ENCODE measurements at regions not wholly inside any gene's neighbourhood (a gene's known extent, or its start where the extent isn't known, plus 50 kb on each side); places are given as distances from the start of the nearest gene placed in this dataset.
A peak's percentile ranks its signal among the peaks of the same experiment; 100 is the strongest.

- H3K9me3 ChIP-seq (ENCODE audit: low read depth), result no peaks in the 10 kb centered on the region
- H2AFZ ChIP-seq, result no peak overlapping the region
- no peaks in the 10 kb centered on the region for H3K4me1 ChIP-seq (ENCODE audit: insufficient read depth)
- H3K36me3 ChIP-seq (replicated peaks; ENCODE audit: insufficient read depth, low read depth), result no peaks in the 10 kb centered on the region
- H3K79me2 ChIP-seq, result no peaks in the 10 kb centered on the region
- no peak for DNase-seq (ENCODE audit: low spot score)
- H4K20me1 ChIP-seq (ENCODE audit: insufficient read depth, poor library complexity, severe bottlenecking), result no peaks in the 10 kb centered on the region
- no peak overlapping the region for H3K4me2 ChIP-seq
- H3K4me3 ChIP-seq, result no peak overlapping the region
- no peaks in the 10 kb centered on the region for H3K27me3 ChIP-seq
- WGBS (ENCODE audit: low lambda C conversion rate, missing lambda C conversion rate), result 82% methylated on average over 3 of the region's 3 CpGs
- H3K27ac ChIP-seq, result no peak overlapping the region
- no peaks in the 10 kb centered on the region for H3K9me2 ChIP-seq (replicated peaks; ENCODE audit: insufficient read depth)
- no peak for TF ChIP-seq EZH2 (IDR thresholded peaks at IDR 0.05; ENCODE audit: borderline replicate concordance)
- TF ChIP-seq EZH2phosphoT487 (IDR thresholded peaks at IDR 0.05; ENCODE audit: low read depth, severe bottlenecking, unreplicated experiment), result no peak
Observed at GRCh38 chr5:17944046-17944445, 309.8 kb downstream of the TAF11L14 start.

DNA sequence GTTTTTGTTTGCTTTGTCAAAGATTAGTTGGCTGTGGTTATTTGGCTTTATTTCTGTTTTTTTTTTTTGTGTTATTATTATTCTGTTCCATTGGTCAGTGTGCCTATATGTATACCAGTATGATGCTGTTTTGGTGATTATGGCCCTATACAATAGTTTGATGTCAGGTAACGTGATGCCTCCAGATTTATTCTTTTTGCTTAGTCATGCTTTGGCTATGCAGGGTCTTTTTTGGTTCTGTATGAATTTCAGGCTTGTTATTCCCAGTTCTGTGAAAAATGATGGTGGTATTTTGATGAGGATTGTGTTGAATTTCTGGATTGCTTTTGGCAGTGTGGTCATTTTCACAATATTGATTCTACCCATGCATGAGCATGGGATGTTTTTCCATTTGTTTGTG, 312.8 kb downstream of the TAF11L14 start:
- H3K4me1 ChIP-seq (ENCODE audit: insufficient read depth), result no peaks in the 10 kb centered on the region
- no peak overlapping the region for H2AFZ ChIP-seq
- H3K27ac ChIP-seq, result no peak overlapping the region
- no peaks in the 10 kb centered on the region for H3K36me3 ChIP-seq (replicated peaks; ENCODE audit: insufficient read depth, low read depth)
- TF ChIP-seq EZH2 (IDR thresholded peaks at IDR 0.05; ENCODE audit: borderline replicate concordance) (no peak), EZH2phosphoT487 (IDR thresholded peaks at IDR 0.05; ENCODE audit: low read depth, severe bottlenecking, unreplicated experiment) (no peak), CTCF (IDR thresholded peaks at IDR 0.05; ENCODE audit: poor library complexity) (no peak)
- no peaks in the 10 kb centered on the region for H3K79me2 ChIP-seq
- WGBS (ENCODE audit: low lambda C conversion rate, missing lambda C conversion rate), result 71% methylated on average over 1 of the region's 1 CpG
- no peak overlapping the region for H3K4me3 ChIP-seq
- no peak overlapping the region for H3K4me2 ChIP-seq
- no peaks in the 10 kb centered on the region for H3K9me2 ChIP-seq (replicated peaks; ENCODE audit: insufficient read depth)
- H3K9me3 ChIP-seq (ENCODE audit: low read depth), result no peaks in the 10 kb centered on the region
- no peak for DNase-seq (ENCODE audit: low spot score)
- no peaks in the 10 kb centered on the region for H4K20me1 ChIP-seq (ENCODE audit: insufficient read depth, poor library complexity, severe bottlenecking)
- no peaks in the 10 kb centered on the region for H3K27me3 ChIP-seq

DNA sequence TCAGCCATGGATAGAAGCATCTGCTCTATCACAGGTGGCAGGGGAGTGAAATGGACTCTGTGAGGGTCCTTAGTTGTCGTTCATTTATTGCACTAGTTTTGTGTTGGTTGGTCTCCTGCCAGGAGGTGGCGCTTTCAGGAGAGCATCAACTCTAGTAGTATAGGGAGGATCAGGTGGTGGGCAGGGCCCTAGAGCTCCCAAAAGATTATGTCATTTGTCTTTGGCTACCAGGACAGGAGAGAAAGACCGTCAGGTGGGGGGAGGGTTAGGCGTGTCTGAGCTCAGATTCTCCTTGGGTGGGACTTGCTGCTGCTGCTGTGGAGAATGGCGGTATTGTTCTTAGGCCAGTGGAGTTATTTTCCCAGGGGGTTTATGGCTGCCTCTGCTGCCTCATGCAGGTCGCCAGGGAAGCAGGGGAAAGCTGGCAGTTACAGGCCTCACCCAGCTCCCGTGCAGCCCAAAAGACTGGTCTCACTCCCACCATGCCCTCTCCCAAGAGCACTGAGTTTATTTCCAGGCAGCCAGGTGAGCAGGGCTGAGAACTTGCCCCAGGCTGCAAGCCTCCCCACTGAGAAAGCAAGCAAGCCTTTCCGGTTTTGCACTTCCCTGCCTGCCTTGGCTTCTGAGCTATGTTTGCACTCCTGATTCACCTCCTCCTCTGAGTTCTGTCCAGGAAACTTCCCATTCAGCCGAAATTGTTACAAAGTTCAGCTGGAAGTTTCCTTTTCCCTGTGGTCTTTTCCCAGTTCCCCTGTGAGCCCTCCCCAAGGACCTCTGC, 317.3 kb downstream of the TAF11L14 start:
- Histone ChIP-seq H3K27ac (no peak overlapping the region), H3K4me3 (no peak overlapping the region), H3K9me3 (ENCODE audit: low read depth) (no peaks in the 10 kb centered on the region), H3K9me2 (replicated peaks; ENCODE audit: insufficient read depth) (no peaks in the 10 kb centered on the region), H3K4me1 (ENCODE audit: insufficient read depth) (no peaks in the 10 kb centered on the region), H3K27me3 (no peaks in the 10 kb centered on the region), H3K4me2 (no peak overlapping the region), H2AFZ (no peak overlapping the region), H3K79me2 (no peaks in the 10 kb centered on the region), H3K36me3 (replicated peaks; ENCODE audit: insufficient read depth, low read depth) (no peaks in the 10 kb centered on the region), H4K20me1 (ENCODE audit: insufficient read depth, poor library complexity, severe bottlenecking) (no peaks in the 10 kb centered on the region)
- WGBS (ENCODE audit: low lambda C conversion rate, missing lambda C conversion rate), result 57% methylated on average over 9 of the region's 9 CpGs
- TF ChIP-seq EZH2phosphoT487 (IDR thresholded peaks at IDR 0.05; ENCODE audit: low read depth, severe bottlenecking, unreplicated experiment) (no peak), CTCF (IDR thresholded peaks at IDR 0.05; ENCODE audit: poor library complexity) (peak; percentile 6)
- peak; percentile 16 for DNase-seq (ENCODE audit: low spot score)

DNA sequence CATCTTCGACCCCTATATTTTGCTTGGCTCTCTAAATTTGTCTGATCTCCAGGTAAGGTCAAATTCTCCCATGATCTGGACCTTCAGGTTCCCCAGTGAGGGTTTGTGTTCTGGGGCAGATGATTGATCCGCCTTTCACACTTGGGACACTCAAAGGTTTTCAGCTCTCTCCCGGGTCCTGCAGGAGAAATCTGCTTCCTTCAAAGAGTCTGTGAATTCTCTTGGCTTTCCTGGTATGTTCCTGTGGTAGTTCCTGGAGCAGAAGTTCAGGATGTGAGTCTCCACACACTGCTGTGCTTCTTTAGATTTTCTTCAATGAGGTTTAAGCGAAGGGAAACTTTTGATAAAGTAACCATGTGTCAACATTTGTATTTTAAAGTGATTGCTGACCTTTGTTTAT, 318.0 kb downstream of the TAF11L14 start:
- Histone ChIP-seq H3K9me3 (ENCODE audit: low read depth) (no peaks in the 10 kb centered on the region), H3K27ac (no peak overlapping the region), H3K4me1 (ENCODE audit: insufficient read depth) (no peaks in the 10 kb centered on the region), H3K4me2 (no peak overlapping the region), H3K27me3 (no peaks in the 10 kb centered on the region), H3K9me2 (replicated peaks; ENCODE audit: insufficient read depth) (no peaks in the 10 kb centered on the region), H4K20me1 (ENCODE audit: insufficient read depth, poor library complexity, severe bottlenecking) (no peaks in the 10 kb centered on the region), H3K4me3 (no peak overlapping the region), H2AFZ (no peak overlapping the region), H3K36me3 (replicated peaks; ENCODE audit: insufficient read depth, low read depth) (no peaks in the 10 kb centered on the region), H3K79me2 (no peaks in the 10 kb centered on the region)
- 87% methylated on average over 4 of the region's 4 CpGs for WGBS (ENCODE audit: low lambda C conversion rate, missing lambda C conversion rate)
- DNase-seq (ENCODE audit: low spot score), result no peak
- TF ChIP-seq EZH2 (IDR thresholded peaks at IDR 0.05; ENCODE audit: borderline replicate concordance) (no peak), EZH2phosphoT487 (IDR thresholded peaks at IDR 0.05; ENCODE audit: low read depth, severe bottlenecking, unreplicated experiment) (no peak), CTCF (IDR thresholded peaks at IDR 0.05; ENCODE audit: poor library complexity) (no peak)
